ENCODE measurements at regions not wholly inside any gene's neighbourhood (a gene's known extent, or its start where the extent isn't known, plus 50 kb on each side); places are given as distances from the start of the nearest gene placed in this dataset.

DNA sequence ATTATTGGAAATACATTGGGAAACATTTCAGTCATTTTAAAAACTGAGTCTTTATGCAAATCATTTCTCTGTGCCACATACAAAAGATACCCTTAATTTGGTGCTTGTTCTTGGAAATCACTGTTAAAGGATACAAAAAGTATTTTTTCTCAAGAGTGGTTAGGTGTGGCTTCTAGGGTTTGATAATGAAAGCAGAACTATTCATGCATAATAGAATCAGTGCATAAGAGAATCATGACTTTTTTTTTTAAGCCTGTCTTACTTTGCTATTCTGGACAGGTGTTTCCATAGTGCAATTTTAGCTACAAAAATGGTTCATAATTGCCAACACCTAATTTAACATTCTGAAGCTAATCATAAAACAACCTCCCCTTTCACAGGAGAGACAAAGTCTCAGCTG lies 233.0 kb upstream of the NRIP1 start:
- TF ChIP-seq CREB1 (CRISPR knock-in tag; IDR thresholded peaks at IDR 0.05; ENCODE audit: low read depth) (no peak), JUNB (IDR thresholded peaks at IDR 0.05; ENCODE audit: unreplicated experiment) (no peak), EZH2 (IDR thresholded peaks at IDR 0.05; ENCODE audit: low read depth, unreplicated experiment) (no peak)
- TF ChIP-seq, protein P1, sequence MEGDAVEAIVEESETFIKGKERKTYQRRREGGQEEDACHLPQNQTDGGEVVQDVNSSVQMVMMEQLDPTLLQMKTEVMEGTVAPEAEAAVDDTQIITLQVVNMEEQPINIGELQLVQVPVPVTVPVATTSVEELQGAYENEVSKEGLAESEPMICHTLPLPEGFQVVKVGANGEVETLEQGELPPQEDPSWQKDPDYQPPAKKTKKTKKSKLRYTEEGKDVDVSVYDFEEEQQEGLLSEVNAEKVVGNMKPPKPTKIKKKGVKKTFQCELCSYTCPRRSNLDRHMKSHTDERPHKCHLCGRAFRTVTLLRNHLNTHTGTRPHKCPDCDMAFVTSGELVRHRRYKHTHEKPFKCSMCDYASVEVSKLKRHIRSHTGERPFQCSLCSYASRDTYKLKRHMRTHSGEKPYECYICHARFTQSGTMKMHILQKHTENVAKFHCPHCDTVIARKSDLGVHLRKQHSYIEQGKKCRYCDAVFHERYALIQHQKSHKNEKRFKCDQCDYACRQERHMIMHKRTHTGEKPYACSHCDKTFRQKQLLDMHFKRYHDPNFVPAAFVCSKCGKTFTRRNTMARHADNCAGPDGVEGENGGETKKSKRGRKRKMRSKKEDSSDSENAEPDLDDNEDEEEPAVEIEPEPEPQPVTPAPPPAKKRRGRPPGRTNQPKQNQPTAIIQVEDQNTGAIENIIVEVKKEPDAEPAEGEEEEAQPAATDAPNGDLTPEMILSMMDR (conservative IDR thresholded peaks at IDR 0.05; ENCODE audit: low read depth in 2 of 2), result no peak

Measured in GM23338 (cell line).